HepG2 (cell line): ENCODE measurements at regions not wholly inside any gene's neighbourhood (a gene's known extent, or its start where the extent isn't known, plus 50 kb on each side); places are given as distances from the start of the nearest gene placed in this dataset.

ENCODE experiments used
- ATAC-seq: fragments of 200-7000 bp; cut with Tn5 transposase; 3 replicates; pipeline ENCODE4 v1.9.1; 2020; ENCODE audit warnings: mild to moderate bottlenecking, moderate library complexity
- BruUV-seq: library from RNA; stranded (reverse); fragments of 400-500 nt; replicated peaks from 2 replicates; lab custom pipeline; 2021; lab: Mats Ljungman, UMichigan
- CTCF ChIA-PET: fragments of 300-600 bp; formaldehyde crosslinking; extraction: SDS; loops from one replicate; lab custom pipeline; 2021; ENCODE audit warnings: low total read pairs, inconsistent platforms, low intra/inter-chr PET ratio; lab: Yijun Ruan, JAX
- POLR2A ChIA-PET: fragments of 350-600 bp; sonication (Branson Sonifier 250); formaldehyde crosslinking; loops from one replicate; lab custom pipeline; 2020; ENCODE audit warnings: antibody characterized with exemption, inconsistent platforms; lab: Yijun Ruan, JAX
- DNase-seq: peaks from one replicate; pipeline ENCODE4 v3.0.0-alpha.2; 2015; ENCODE audit warnings: low spot score
- FAIRE-seq: peaks from 3 replicates; lab custom pipeline; 2011; peaks lifted over from hg19 to GRCh38; lab: Jason Lieb, UNC
- H2AFZ ChIP-seq: one replicate; pipeline ENCODE4 v1.6.1; 2011; ENCODE audit warnings: low read length, inconsistent platforms
- H3K27ac ChIP-seq: fragments of 300-600 bp; 3 replicates; pipeline ENCODE4 v1.8.0; 2011; ENCODE audit warnings: mixed run types, mild to moderate bottlenecking, mixed read lengths, low read length, inconsistent platforms; ENCODE audit not compliant: insufficient read depth; ENCODE audit errors: extremely low read length
- H3K27me3 ChIP-seq, 2 experiments: fragments of 200-600 bp in 1 of 2; 2 replicates in 1 of 2; 3 replicates in 1 of 2; pipeline versions ENCODE4 v1.6.0 to v1.8.0; 2011; ENCODE audit warnings: low read length in 2 of 2, mild to moderate bottlenecking in 2 of 2, moderate library complexity in 2 of 2, inconsistent platforms in 1 of 2; ENCODE audit not compliant: insufficient read depth in 2 of 2, control insufficient read depth in 1 of 2
- H3K36me3 ChIP-seq, 2 experiments: fragments of 200-600 bp in 1 of 2; replicated peaks in 1 of 2; 2 replicates in 1 of 2; 3 replicates in 1 of 2; pipeline versions ENCODE4 v1.5.1 to v1.8.0; 2011; ENCODE audit warnings: low read length in 2 of 2, inconsistent platforms in 1 of 2; ENCODE audit not compliant: insufficient read depth in 2 of 2, control insufficient read depth in 1 of 2
- H3K4me1 ChIP-seq: 2 replicates; pipeline ENCODE4 v1.5.1; 2012; ENCODE audit warnings: low read length, inconsistent platforms; ENCODE audit not compliant: insufficient read depth
- H3K4me2 ChIP-seq: 2 replicates; pipeline ENCODE4 v1.6.0; 2011; ENCODE audit warnings: low read depth, low read length, inconsistent platforms
- H3K4me3 ChIP-seq, 3 experiments: fragments of 200-600 bp in 1 of 3; sonication (generic), shearing (Covaris generic) in 1 of 3; replicated peaks in 1 of 3; 2 replicates each; pipeline ENCODE4 v1.5.1; 2011 to 2016; ENCODE audit warnings: low read length in 3 of 3, inconsistent platforms in 2 of 3, low read depth in 2 of 3, mild to moderate bottlenecking in 2 of 3, control low read depth in 1 of 3, mixed read lengths in 1 of 3; ENCODE audit not compliant: insufficient read depth in 1 of 3
- H3K79me2 ChIP-seq: one replicate; pipeline ENCODE4 v1.6.1; 2011; ENCODE audit warnings: low read length, inconsistent platforms; ENCODE audit not compliant: insufficient read depth
- H3K9ac ChIP-seq: 2 replicates; pipeline ENCODE4 v1.6.0; 2011; ENCODE audit warnings: mild to moderate bottlenecking, low read depth, low read length, inconsistent platforms; ENCODE audit not compliant: insufficient read depth
- H3K9me3 ChIP-seq: 2 replicates; pipeline ENCODE4 v1.5.1; 2012; ENCODE audit warnings: mild to moderate bottlenecking, low read length
- H4K20me1 ChIP-seq: 2 replicates; pipeline ENCODE4 v1.6.0; 2011; ENCODE audit warnings: inconsistent platforms, mild to moderate bottlenecking, low read length, moderate library complexity; ENCODE audit not compliant: insufficient read depth
- CC2D1A ChIP-seq: sonication (generic); formaldehyde crosslinking; IDR thresholded peaks from 2 replicates; pipeline ENCODE4 v1.8.1; 2023; ENCODE audit warnings: mild to moderate bottlenecking, missing genetic modification reagents
- KLF12 ChIP-seq: sonication (generic); formaldehyde crosslinking; IDR thresholded peaks from 2 replicates; pipeline ENCODE4 v1.4.0; 2020; ENCODE audit warnings: missing genetic modification reagents, borderline replicate concordance
- RNF2 ChIP-seq: fragments of 450-650 bp; conservative IDR thresholded peaks from 2 replicates; pipeline ENCODE4 v1.6.1; 2016; ENCODE audit warnings: low read depth
- SRY ChIP-seq: sonication (generic); formaldehyde crosslinking; IDR thresholded peaks from 2 replicates; pipeline ENCODE4 v1.8.0; 2022; ENCODE audit warnings: mild to moderate bottlenecking, missing genetic modification reagents
- WGBS: methylation state at CpG from one replicate; pipeline ENCODE4 v1.1.6; 2017; ENCODE audit warnings: low lambda C conversion rate; 5-methylcytosine and 5-hydroxymethylcytosine counted together
- in situ Hi-C: cut with HindIII; loops from 2 replicates; pipeline ENCODE4 v1.10.0; 2017; ENCODE audit warnings: low pct_unique_long_range_greater_than_20kb; ENCODE audit not compliant: extremely low pct_ligation_motif_present
- intact Hi-C: fragments of 100-400 bp; cut with micrococcal nuclease; formaldehyde crosslinking; loops from one replicate; pipeline ENCODE4 v1.10.0; 2022; ENCODE audit not compliant: unreplicated experiment
- TF ChIP-seq, protein P1 (sequence below): sonication (generic); formaldehyde crosslinking; conservative IDR thresholded peaks from 2 replicates; pipeline ENCODE4 v1.8.0; 2022; ENCODE audit warnings: mild to moderate bottlenecking, moderate library complexity, missing genetic modification reagents

DNA sequence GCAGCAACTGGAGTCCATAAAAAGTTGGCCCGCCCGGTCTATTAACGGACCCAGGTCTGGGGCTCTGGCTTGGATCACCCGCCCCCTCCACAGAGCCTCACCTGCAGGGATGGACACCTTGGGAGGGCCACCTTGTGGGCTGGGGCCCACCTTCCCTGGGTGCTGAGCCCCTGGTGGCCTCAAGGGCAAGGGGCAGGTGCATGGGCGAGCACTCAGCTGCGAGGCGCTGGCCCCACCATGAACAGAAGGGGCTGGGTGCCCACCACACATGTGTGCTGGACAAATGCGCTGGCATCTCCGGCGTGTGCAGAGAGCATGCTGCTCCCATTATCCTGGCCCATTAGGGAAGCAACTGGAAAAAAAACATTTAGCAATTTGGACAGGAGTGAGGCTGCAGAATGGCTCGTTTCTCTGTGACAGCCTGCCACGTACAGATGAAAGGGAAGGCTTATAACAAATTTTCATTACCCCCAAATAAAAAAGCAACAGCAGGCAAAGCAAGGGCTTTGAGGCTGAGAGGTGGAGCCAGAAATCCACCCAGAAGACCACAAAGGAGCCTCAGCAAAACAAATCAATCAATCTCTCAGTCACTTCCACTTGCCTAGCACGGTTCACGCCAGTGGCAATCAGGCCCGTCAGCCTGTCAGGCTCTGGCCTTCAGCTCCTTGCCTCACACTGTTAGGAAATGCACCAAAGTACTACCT lies 253.1 kb upstream of the ZNF521 start (continued):
- no peak for TF ChIP-seq RNF2
- no peak for TF ChIP-seq SRY (CRISPR knock-in tag)
- TF ChIP-seq, protein P1, sequence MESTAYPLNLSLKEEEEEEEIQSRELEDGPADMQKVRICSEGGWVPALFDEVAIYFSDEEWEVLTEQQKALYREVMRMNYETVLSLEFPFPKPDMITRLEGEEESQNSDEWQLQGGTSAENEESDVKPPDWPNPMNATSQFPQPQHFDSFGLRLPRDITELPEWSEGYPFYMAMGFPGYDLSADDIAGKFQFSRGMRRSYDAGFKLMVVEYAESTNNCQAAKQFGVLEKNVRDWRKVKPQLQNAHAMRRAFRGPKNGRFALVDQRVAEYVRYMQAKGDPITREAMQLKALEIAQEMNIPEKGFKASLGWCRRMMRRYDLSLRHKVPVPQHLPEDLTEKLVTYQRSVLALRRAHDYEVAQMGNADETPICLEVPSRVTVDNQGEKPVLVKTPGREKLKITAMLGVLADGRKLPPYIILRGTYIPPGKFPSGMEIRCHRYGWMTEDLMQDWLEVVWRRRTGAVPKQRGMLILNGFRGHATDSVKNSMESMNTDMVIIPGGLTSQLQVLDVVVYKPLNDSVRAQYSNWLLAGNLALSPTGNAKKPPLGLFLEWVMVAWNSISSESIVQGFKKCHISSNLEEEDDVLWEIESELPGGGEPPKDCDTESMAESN (CRISPR knock-in tag): no peak

GRCh38 chr18:25604196-25604893 lies 252.4 kb upstream of the ZNF521 start:
- WGBS: 14% methylated on average over 6 of the region's 8 CpGs
- H3K4me3 ChIP-seq: no peak overlapping the region
- ATAC-seq (no peak), DNase-seq (no peak)
- no peaks in the 10 kb centered on the region for H3K9me3 ChIP-seq
- BruUV-seq: no TSS peak
- H3K27me3 ChIP-seq: no peaks in the 10 kb centered on the region
- no peak overlapping the region for H3K9ac ChIP-seq
- in situ Hi-C loops: no loop called here
- intact Hi-C loops: no loop called here
- ChIA-PET POLR2A (no interaction called here), CTCF (no interaction called here)
- no peaks in the 10 kb centered on the region for H3K36me3 ChIP-seq
- TF ChIP-seq KLF12 (no peak), CC2D1A (CRISPR knock-in tag) (no peak)
- TF ChIP-seq, all 625 proteins: peak for 0
- no peak for FAIRE-seq
- Histone ChIP-seq H2AFZ (no peak overlapping the region), H3K79me2 (no peaks in the 10 kb centered on the region), H3K27ac (no peak overlapping the region), H3K4me1 (no peaks in the 10 kb centered on the region), H4K20me1 (no peaks in the 10 kb centered on the region), H3K4me2 (no peak overlapping the region)
